Neural progenitor cell (in vitro differentiated cells): ENCODE measurements at regions not wholly inside any gene's neighbourhood (a gene's known extent, or its start where the extent isn't known, plus 50 kb on each side); places are given as distances from the start of the nearest gene placed in this dataset.

Experiments used
- DNase-seq: peaks from one replicate; pipeline ENCODE4 v3.0.0-alpha.2; 2016; ENCODE audit warnings: low spot score
- H2AFZ ChIP-seq: fragments of 200-600 bp; sonication (generic); replicated peaks from 2 replicates; pipeline ENCODE4 v1.6.1; 2016; ENCODE audit warnings: antibody characterized with exemption
- H3F3A ChIP-seq: fragments of 200-600 bp; sonication (generic); 2 replicates; pipeline ENCODE4 v1.6.1; 2016; ENCODE audit warnings: antibody characterized with exemption, low read depth
- H3K27ac ChIP-seq: fragments of 200-600 bp; sonication (generic); 2 replicates; pipeline ENCODE4 v1.5.1; 2016; ENCODE audit warnings: mild to moderate bottlenecking
- H3K27me3 ChIP-seq: fragments of 200-600 bp; sonication (generic); 2 replicates; pipeline ENCODE4 v1.6.1; 2016; ENCODE audit warnings: mild to moderate bottlenecking, moderate library complexity
- H3K36me3 ChIP-seq: fragments of 200-600 bp; sonication (generic); 2 replicates; pipeline ENCODE4 v1.5.1; 2016
- H3K4me1 ChIP-seq: fragments of 200-600 bp; sonication (generic); 2 replicates; pipeline ENCODE4 v1.6.1; 2016; ENCODE audit warnings: mixed run types
- H3K4me2 ChIP-seq: fragments of 200-600 bp; sonication (generic); 2 replicates; pipeline ENCODE4 v1.6.1; 2016
- H3K4me3 ChIP-seq: fragments of 200-600 bp; sonication (generic); 2 replicates; pipeline ENCODE4 v1.5.1; 2016
- H3K79me2 ChIP-seq: fragments of 200-600 bp; sonication (generic); 2 replicates; pipeline ENCODE4 v1.6.1; 2016; ENCODE audit warnings: low read depth
- H3K9ac ChIP-seq: fragments of 200-600 bp; sonication (generic); 2 replicates; pipeline ENCODE4 v1.6.1; 2016
- H3K9me3 ChIP-seq: fragments of 200-600 bp; sonication (generic); 2 replicates; pipeline ENCODE4 v1.5.1; 2016; ENCODE audit warnings: low read depth
- H4K20me1 ChIP-seq: fragments of 200-600 bp; sonication (generic); 2 replicates; pipeline ENCODE4 v1.6.1; 2016; ENCODE audit warnings: low read depth
- H3K27ac Mint-ChIP-seq: 3 replicates; pipeline ENCODE4 v1.8.0; 2021; ENCODE audit warnings: mixed read lengths
- H3K27me3 Mint-ChIP-seq: 2 replicates; pipeline ENCODE4 v1.8.0; 2022; ENCODE audit warnings: low read depth, mild to moderate bottlenecking, inconsistent platforms, moderate library complexity, mixed read lengths; ENCODE audit not compliant: insufficient read depth
- H3K36me3 Mint-ChIP-seq: 3 replicates; pipeline ENCODE4 v1.8.0; 2021; ENCODE audit warnings: mixed read lengths
- H3K4me1 Mint-ChIP-seq: 3 replicates; pipeline ENCODE4 v1.8.0; 2021; ENCODE audit warnings: mixed read lengths
- H3K4me3 Mint-ChIP-seq: 3 replicates; pipeline ENCODE4 v1.8.0; 2021; ENCODE audit warnings: mild to moderate bottlenecking, moderate library complexity, mixed read lengths
- H3K9me3 Mint-ChIP-seq: 3 replicates; pipeline ENCODE4 v1.8.0; 2020; ENCODE audit warnings: mixed read lengths
- CTCF ChIP-seq: fragments of 200-600 bp; sonication (generic); IDR thresholded peaks from 2 replicates; pipeline ENCODE4 v1.5.1; 2017; ENCODE audit warnings: antibody characterized with exemption, mild to moderate bottlenecking
- EZH2 ChIP-seq: fragments of 200-600 bp; sonication (generic); IDR thresholded peaks from 2 replicates; pipeline ENCODE4 v1.6.1; 2017; ENCODE audit warnings: antibody characterized with exemption, mild to moderate bottlenecking, moderate library complexity
- EZH2phosphoT487 ChIP-seq: fragments of 200-600 bp; sonication (generic); IDR thresholded peaks from 2 replicates; pipeline ENCODE4 v1.6.1; 2017; ENCODE audit warnings: antibody characterized with exemption

- Mint-ChIP-seq H3K9me3 (no peaks in the 10 kb centered on the region), H3K36me3 (no peaks in the 10 kb centered on the region), H3K27ac (no peak overlapping the region), H3K27me3 (no peaks in the 10 kb centered on the region), H3K4me3 (no peak overlapping the region), H3K4me1 (peaks cover 3% of the 10 kb centered on the region)
- Histone ChIP-seq H3K9me3 (no peaks in the 10 kb centered on the region), H3K27ac (no peak overlapping the region), H4K20me1 (no peaks in the 10 kb centered on the region), H3K79me2 (no peaks in the 10 kb centered on the region), H3K36me3 (no peaks in the 10 kb centered on the region), H3F3A (no peaks in the 10 kb centered on the region), H2AFZ (no peak overlapping the region), H3K4me3 (no peak overlapping the region), H3K4me2 (no peak overlapping the region), H3K9ac (no peak overlapping the region), H3K4me1 (peaks cover 7% of the 10 kb centered on the region), H3K27me3 (no peaks in the 10 kb centered on the region)
- no peak for DNase-seq
- TF ChIP-seq EZH2 (no peak), EZH2phosphoT487 (no peak), CTCF (no peak)
Observed at GRCh38 chr2:58560531-58560930, 319.4 kb upstream of the FANCL start.

- peaks cover 7% of the 10 kb centered on the region for H3K4me1 ChIP-seq
- no peaks in the 10 kb centered on the region for H3F3A ChIP-seq
- H3K36me3 ChIP-seq = no peaks in the 10 kb centered on the region
- no peaks in the 10 kb centered on the region for H3K9me3 Mint-ChIP-seq
- no peak overlapping the region for H3K4me3 ChIP-seq
- no peaks in the 10 kb centered on the region for H3K27me3 ChIP-seq
- H3K4me1 Mint-ChIP-seq = peaks cover 3% of the 10 kb centered on the region
- no peak overlapping the region for H3K27ac Mint-ChIP-seq
- H3K9me3 ChIP-seq = no peaks in the 10 kb centered on the region
- TF ChIP-seq CTCF (no peak), EZH2 (no peak), EZH2phosphoT487 (no peak)
- peak overlapping the region; percentile 64 for H3K4me3 Mint-ChIP-seq
- peak; percentile 17 for DNase-seq
- H3K9ac ChIP-seq = no peak overlapping the region
- no peaks in the 10 kb centered on the region for H3K27me3 Mint-ChIP-seq
- H3K27ac ChIP-seq = no peak overlapping the region
- H2AFZ ChIP-seq = no peak overlapping the region
- no peaks in the 10 kb centered on the region for H3K36me3 Mint-ChIP-seq
- H3K79me2 ChIP-seq = no peaks in the 10 kb centered on the region
- H4K20me1 ChIP-seq = no peaks in the 10 kb centered on the region
- H3K4me2 ChIP-seq = peak overlapping the region; percentile 1
Observed at GRCh38 chr2:58558881-58559280, 317.8 kb upstream of the FANCL start.

- no peak overlapping the region for H3K4me3 ChIP-seq
- H3F3A ChIP-seq = peaks cover 6% of the 10 kb centered on the region
- H3K27me3 Mint-ChIP-seq = no peaks in the 10 kb centered on the region
- H3K36me3 ChIP-seq = no peaks in the 10 kb centered on the region
- H3K27ac ChIP-seq = no peak overlapping the region
- H3K36me3 Mint-ChIP-seq = no peaks in the 10 kb centered on the region
- H3K4me1 Mint-ChIP-seq = peaks cover 3% of the 10 kb centered on the region
- TF ChIP-seq EZH2phosphoT487 (no peak), EZH2 (no peak), CTCF (no peak)
- H3K27ac Mint-ChIP-seq = no peak overlapping the region
- no peaks in the 10 kb centered on the region for H3K79me2 ChIP-seq
- no peaks in the 10 kb centered on the region for H4K20me1 ChIP-seq
- peak; percentile 21 for DNase-seq
- H3K9me3 ChIP-seq = no peaks in the 10 kb centered on the region
- peaks cover 13% of the 10 kb centered on the region for H3K4me1 ChIP-seq
- H3K4me3 Mint-ChIP-seq = no peak overlapping the region
- no peaks in the 10 kb centered on the region for H3K27me3 ChIP-seq
- H3K4me2 ChIP-seq = no peak overlapping the region
- H2AFZ ChIP-seq = no peak overlapping the region
- H3K9me3 Mint-ChIP-seq = no peaks in the 10 kb centered on the region
- H3K9ac ChIP-seq = no peak overlapping the region
Observed at GRCh38 chr2:58557176-58557575, 316.1 kb upstream of the FANCL start.

GRCh38 chr2:58553937-58554336, 312.8 kb upstream of the FANCL start:
- no peaks in the 10 kb centered on the region for H3K27me3 ChIP-seq
- H3K9me3 ChIP-seq = no peaks in the 10 kb centered on the region
- no peak overlapping the region for H2AFZ ChIP-seq
- H3K4me2 ChIP-seq = no peak overlapping the region
- peaks cover 6% of the 10 kb centered on the region for H3F3A ChIP-seq
- Mint-ChIP-seq H3K36me3 (no peaks in the 10 kb centered on the region), H3K9me3 (no peaks in the 10 kb centered on the region), H3K27ac (no peak overlapping the region), H3K4me1 (peaks cover 2% of the 10 kb centered on the region), H3K27me3 (no peaks in the 10 kb centered on the region), H3K4me3 (no peak overlapping the region)
- H3K79me2 ChIP-seq = no peaks in the 10 kb centered on the region
- no peaks in the 10 kb centered on the region for H3K36me3 ChIP-seq
- no peaks in the 10 kb centered on the region for H4K20me1 ChIP-seq
- H3K27ac ChIP-seq = no peak overlapping the region
- no peak overlapping the region for H3K4me3 ChIP-seq
- peak; percentile 46 for DNase-seq
- TF ChIP-seq CTCF (peak; percentile 53), EZH2phosphoT487 (no peak)
- H3K9ac ChIP-seq = no peak overlapping the region
- H3K4me1 ChIP-seq = peaks cover 9% of the 10 kb centered on the region
